GM13977 (cell line): ENCODE measurements at regions not wholly inside any gene's neighbourhood (a gene's known extent, or its start where the extent isn't known, plus 50 kb on each side); places are given as distances from the start of the nearest gene placed in this dataset.

Source experiments
- DNase-seq: peaks from one replicate; pipeline ENCODE4 v3.0.0; 2012; ENCODE audit warnings: low spot score
- CTCF ChIP-seq: IDR thresholded peaks from 2 replicates; pipeline ENCODE4 v1.5.1; 2012; ENCODE audit warnings: mild to moderate bottlenecking, control low read depth; ENCODE audit not compliant: insufficient read depth; ENCODE audit errors: extremely low read depth, missing control alignments
- in situ Hi-C: fragments of 300-500 bp; cut with MboI; formaldehyde crosslinking; loops from one replicate; pipeline ENCODE4 v1.12.0; 2022; ENCODE audit warnings: low sequenced_read_pairs, low pct_unique_long_range_greater_than_20kb, mixed read lengths, inconsistent platforms; ENCODE audit not compliant: unreplicated experiment

GRCh38 chr3:139745831-139746230, 68.1 kb upstream of the NMNAT3 start:
- no peak for DNase-seq
- in situ Hi-C loops: no loop called here
- TF ChIP-seq CTCF: no peak

- in situ Hi-C loops: no loop called here
- DNase-seq: no peak
- TF ChIP-seq CTCF: no peak
Observed at GRCh38 chr3:139738697-139739096, 60.9 kb upstream of the NMNAT3 start.

- no peak for DNase-seq
- no peak for TF ChIP-seq CTCF
- in situ Hi-C loops: no loop called here
Observed at GRCh38 chr3:139737682-139738361, 60.0 kb upstream of the NMNAT3 start.

GRCh38 chr3:139735191-139735590, 57.4 kb upstream of the NMNAT3 start:
- no peak for DNase-seq
- in situ Hi-C loops: no loop called here
- no peak for TF ChIP-seq CTCF

GRCh38 chr3:139732729-139733128, 55.0 kb upstream of the NMNAT3 start:
- TF ChIP-seq CTCF: no peak
- no peak for DNase-seq
- in situ Hi-C loops: no loop called here

GRCh38 chr3:139729300-139729699, 51.5 kb upstream of the NMNAT3 start:
- in situ Hi-C loops: no loop called here
- no peak for TF ChIP-seq CTCF
- DNase-seq: no peak
